Retina (tissue), 1 donor: ENCODE measurements at regions not wholly inside any gene's neighbourhood (a gene's known extent, or its start where the extent isn't known, plus 50 kb on each side); places are given as distances from the start of the nearest gene placed in this dataset.

ENCODE experiments used
- DNase-seq: peaks from one replicate; pipeline ENCODE4 v3.0.0-alpha.2; 2016

DNA sequence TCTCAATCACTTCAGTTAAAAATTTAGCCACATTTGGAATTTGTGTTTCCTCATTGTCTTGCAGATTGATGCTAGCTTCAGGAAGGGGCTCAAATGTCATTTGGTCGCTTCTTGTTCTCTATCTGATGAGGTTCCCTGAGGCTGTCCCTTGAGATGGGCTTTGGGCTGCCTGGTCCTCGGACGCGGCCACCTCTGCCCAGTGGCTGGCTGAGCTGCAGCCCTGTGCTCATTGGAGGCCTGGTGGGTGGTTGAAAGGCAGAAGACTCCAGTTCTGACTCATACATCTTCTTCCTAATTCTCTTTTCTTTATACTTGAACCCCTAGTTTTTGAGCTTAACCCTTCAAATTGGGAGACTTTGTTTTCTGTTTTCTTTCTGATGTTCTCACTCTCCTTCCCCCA, 78.8 kb upstream of the NTRK2 start:
- no peak for DNase-seq

DNA sequence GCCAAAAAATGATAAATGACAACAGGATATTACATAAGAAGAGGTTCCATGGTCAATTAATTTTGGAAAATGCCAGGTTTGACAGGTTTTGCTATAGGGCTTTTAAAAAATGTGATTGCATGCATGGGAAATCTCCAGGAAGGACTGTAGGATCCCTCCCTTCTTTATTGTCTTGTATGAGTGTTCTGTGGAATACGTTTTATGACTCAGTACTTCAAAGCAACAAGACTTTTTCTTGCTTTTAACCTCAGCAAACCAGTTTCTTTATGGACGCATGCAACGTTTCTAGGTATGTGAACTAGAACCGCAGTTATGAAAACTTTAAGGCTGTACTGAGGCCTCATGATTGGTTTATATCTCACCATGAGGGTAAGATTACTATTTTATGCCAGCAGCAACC, 76.6 kb upstream of the NTRK2 start:
- DNase-seq: no peak

DNA sequence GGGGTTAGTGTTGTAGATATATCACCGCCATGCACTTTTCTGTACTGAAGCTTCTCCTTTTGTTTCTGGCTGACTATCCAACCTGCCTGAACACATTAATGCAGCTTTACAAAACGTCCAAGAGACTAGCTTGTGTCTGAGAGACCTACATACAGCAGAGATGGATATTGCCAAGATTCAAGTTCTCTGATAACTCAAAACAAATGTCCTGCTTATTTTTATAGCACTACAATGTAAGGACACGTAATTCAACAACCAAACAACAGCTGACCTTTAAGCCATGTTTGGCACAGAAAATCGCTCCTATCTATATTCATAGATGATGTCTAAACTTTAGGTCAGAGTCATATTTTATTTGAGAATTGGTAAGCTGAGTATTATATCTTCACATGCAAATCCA, 76.2 kb upstream of the NTRK2 start:
- DNase-seq: no peak

DNA sequence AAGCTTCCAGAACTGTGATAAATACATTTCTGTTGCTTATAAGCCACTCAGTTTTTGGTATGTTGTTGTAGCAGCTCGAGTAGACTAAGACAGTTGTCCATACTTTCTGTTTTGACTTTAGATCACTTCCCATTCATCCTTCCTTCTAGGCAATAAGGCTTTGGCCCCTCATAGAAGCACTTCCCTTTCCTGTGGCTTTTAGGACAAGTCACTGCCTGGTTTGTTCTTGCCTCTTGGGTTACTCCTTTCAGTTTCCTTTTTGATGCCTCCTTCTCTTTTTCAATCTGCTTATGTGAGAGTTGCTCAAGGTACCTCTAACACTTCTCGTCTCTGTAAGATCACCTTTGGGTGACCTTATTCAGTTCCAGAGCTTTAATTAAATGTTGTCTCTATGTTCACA, 72.4 kb upstream of the NTRK2 start:
- DNase-seq: no peak

DNA sequence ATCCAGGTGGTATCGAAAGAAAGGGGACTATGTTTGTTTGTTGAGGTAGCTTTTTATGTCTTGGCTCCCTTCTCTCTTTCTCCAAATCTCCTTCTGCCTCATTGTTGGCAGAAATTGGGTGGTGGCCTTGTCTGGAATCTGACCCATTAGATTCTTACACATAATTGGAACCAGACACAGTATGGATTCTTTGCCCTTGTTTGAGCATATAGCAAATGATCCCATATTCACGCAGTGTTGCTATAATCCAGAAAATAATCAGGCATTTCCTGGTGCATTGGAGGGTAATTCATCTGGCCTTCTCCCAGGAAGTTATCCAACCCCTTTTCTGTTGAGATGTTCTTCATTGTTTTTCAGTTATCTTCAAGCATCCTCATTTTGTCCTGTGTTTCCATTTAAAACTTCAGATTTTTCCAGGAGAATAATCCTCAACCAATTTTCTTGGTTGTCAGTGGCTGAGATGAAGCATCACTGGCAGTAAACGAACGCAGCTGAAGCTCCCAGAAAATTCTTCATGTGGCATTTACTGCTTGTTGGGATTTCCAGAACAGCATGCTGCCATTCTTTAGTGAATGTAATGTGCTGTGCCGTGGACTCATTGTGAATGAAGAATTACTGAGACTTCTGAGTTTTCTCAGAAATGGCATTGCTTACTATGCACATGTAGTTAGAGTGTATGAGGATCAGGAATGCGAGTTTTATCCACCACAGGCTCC, 70.5 kb upstream of the NTRK2 start:
- DNase-seq: no peak

DNA sequence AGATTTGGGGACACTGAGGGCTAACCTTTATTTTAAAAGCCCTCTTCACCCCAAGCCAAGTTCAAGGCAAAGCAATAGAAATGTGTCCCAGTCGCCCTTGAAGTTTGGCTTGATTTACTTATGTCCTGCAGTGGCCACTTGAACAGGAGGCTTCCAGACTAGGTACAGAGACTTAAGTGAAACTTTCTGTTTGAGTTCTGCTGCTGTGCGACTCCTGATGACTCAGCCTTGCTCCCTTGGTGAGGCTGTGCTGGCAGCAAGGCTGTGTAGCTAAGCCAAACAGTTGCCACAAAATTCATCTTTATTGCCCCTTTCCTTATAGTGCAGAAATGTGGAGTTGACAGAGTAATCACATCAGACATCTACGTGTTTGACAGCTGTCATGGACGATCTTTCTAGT, 68.8 kb upstream of the NTRK2 start:
- no peak for DNase-seq

DNA sequence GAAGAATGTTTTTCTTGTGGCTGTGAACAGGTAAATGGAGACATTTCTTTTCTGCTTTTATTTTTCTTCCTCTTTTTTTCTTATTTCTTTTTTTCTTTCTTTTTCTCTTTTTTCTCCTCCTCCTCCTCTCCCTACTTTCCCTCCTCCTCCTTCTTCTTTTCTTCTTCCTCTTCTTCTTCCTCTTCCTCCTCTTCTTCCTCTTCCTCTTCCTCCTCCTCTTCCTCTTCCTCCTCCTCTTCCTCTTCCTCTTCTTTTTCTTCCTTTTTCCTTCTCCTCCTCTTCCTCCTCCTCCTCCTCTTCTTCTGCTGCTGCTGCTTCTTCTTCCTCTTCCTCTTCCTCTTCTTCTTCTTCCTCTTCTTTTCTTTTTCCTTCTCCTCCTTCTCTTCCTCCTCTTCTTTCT, 65.3 kb upstream of the NTRK2 start:
- no peak for DNase-seq

DNA sequence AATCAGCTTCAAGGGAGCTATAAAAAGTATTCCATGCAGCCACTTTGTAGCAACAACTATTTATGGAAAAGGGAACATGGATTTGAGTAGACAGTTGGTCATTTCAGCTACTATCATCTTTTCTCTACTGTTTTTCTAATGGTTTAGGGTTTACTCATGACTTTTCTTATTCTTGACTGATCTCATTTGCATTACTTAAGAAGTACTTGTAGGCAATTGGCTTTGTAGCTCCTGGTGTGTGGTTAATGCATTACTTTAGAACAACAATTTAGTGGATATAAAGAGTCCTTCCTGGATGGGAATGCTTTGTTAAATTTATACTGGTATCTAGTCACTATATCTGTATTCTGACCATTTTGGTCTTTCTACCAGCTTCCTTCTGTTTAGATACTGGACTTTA, 59.8 kb upstream of the NTRK2 start:
- DNase-seq: no peak

DNA sequence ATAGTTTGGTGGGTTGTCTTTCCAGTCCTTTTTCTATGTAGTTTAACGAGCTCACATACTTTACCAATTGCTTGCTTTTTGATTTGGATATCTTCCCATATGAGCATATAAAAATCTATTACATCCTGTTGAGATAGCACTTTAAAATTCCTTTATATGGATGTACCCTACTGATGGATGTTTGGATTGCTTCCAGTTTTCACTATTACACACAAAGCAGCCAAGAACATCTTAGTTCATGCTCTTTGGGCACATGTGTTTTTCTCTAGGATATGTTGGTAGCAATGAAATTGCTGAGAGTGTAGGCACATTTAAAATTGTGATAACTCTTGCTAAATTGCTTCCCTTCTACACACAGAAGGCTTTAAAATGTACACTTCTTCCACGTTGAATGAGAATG, 56.1 kb upstream of the NTRK2 start:
- no peak for DNase-seq

DNA sequence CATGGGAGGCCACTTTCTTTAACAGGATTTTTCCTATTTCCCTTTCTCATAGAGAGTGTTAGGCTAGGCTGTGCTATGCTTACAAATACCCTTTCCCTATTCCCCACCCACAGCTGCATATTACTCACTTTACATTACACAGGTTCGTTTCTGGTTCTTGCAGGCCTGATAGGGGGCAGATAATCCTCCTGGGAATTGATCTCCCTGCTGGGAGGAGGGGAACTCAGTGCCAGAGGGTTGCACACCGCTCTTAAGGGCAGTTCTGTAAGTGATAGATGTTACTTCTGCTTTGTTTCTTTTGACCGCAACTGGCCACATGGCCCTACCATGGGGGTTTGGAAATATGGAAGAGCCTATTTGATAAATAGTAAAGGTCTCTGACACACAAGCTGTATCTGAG, 54.0 kb upstream of the NTRK2 start:
- no peak for DNase-seq

DNA sequence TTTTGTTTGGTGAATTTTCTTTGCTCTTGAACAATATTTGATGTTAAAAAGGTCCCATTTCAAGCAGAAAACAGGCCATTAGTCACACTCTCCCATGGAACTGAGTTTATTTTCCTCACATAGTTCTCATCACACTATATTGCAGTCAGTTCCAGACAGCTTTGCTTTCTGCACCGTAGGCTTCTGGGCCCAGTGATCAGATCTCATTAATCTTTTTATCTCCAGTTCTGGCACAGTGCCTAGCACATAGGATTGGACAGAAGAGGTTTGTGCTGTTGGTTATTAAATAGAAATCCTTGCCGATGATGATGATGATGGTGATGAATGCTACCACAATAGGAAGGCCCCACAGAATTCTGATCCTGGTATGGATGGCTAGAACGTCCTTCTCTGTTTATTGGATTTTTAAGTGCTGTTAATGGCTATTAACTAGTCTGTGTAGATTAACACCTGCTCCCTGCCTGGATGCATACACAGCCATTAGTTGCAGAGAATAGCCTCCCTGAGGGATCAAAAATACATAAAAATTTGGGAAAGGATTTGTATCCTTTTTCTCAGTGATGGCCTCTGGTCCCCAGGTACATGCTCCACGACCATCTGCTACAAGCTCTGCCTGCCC, 52.0 kb upstream of the NTRK2 start:
- peak; percentile 22 for DNase-seq
